AG04450 (cell line): ENCODE measurements at regions not wholly inside any gene's neighbourhood (a gene's known extent, or its start where the extent isn't known, plus 50 kb on each side); places are given as distances from the start of the nearest gene placed in this dataset.

Source experiments
- CTCF ChIA-PET: fragments of 300-600, 350-600 bp; formaldehyde crosslinking; extraction: SDS; loops from one replicate; lab custom pipeline; 2022; ENCODE audit warnings: antibody characterized with exemption, inconsistent platforms; lab: Charles Lee
- POLR2A ChIA-PET: fragments of 350-600 bp; formaldehyde crosslinking; extraction: SDS; loops from one replicate; lab custom pipeline; 2021; ENCODE audit warnings: antibody characterized with exemption, inconsistent platforms; lab: Yijun Ruan, JAX
- DNase-seq: peaks from one replicate; pipeline ENCODE4 v3.0.0-alpha.2; 2011; ENCODE audit warnings: low read depth, low spot score
- H3K27ac ChIP-seq: one replicate; pipeline ENCODE4 v1.5.1; 2012; ENCODE audit warnings: low read depth, low read length, control low read depth
- H3K27me3 ChIP-seq: one replicate; pipeline ENCODE4 v1.6.0; 2012; ENCODE audit warnings: low read length; ENCODE audit not compliant: control insufficient read depth, insufficient read depth
- H3K4me3 ChIP-seq: 2 replicates; pipeline ENCODE4 v1.5.1; 2011; ENCODE audit warnings: mild to moderate bottlenecking, low read depth, low read length, control low read depth
- H3K9me3 ChIP-seq: 2 replicates; pipeline ENCODE4 v1.5.1; 2012; ENCODE audit warnings: low read length; ENCODE audit not compliant: control insufficient read depth, insufficient read depth
- CTCF ChIP-seq: IDR thresholded peaks from 2 replicates; pipeline ENCODE4 v1.5.1; 2011; ENCODE audit warnings: low read depth, low read length, control low read depth, inconsistent platforms

GRCh38 chr3:71991681-71992080 lies 206.7 kb upstream of the PROK2 start:
- Histone ChIP-seq H3K4me3 (no peak overlapping the region), H3K27ac (no peak overlapping the region), H3K27me3 (no peaks in the 10 kb centered on the region), H3K9me3 (no peaks in the 10 kb centered on the region)
- no peak for DNase-seq
- CTCF ChIA-PET: interaction anchor here (0.6 kb wide), 1 partner anchor 1089 kb away, joined by 4 read pairs; no protein-coding TSS in a partner anchor
- no peak for TF ChIP-seq CTCF
- POLR2A ChIA-PET: no interaction called here

- no peak overlapping the region for H3K4me3 ChIP-seq
- TF ChIP-seq CTCF: no peak
- ChIA-PET POLR2A (no interaction called here), CTCF (no interaction called here)
- H3K27ac ChIP-seq: no peak overlapping the region
- no peaks in the 10 kb centered on the region for H3K9me3 ChIP-seq
- H3K27me3 ChIP-seq: no peaks in the 10 kb centered on the region
- no peak for DNase-seq
Measured at GRCh38 chr3:71991046-71991445, 206.1 kb upstream of the PROK2 start.

GRCh38 chr3:71990545-71990944 lies 205.6 kb upstream of the PROK2 start:
- no peaks in the 10 kb centered on the region for H3K27me3 ChIP-seq
- POLR2A ChIA-PET: no interaction called here
- CTCF ChIA-PET: no interaction called here
- no peak for TF ChIP-seq CTCF
- H3K4me3 ChIP-seq: no peak overlapping the region
- H3K27ac ChIP-seq: no peak overlapping the region
- no peaks in the 10 kb centered on the region for H3K9me3 ChIP-seq
- DNase-seq: no peak

- no peaks in the 10 kb centered on the region for H3K9me3 ChIP-seq
- DNase-seq: no peak
- H3K4me3 ChIP-seq: no peak overlapping the region
- CTCF ChIA-PET: interaction anchor here (1.3 kb wide), 1 partner anchor 830 kb away, joined by 4 read pairs; no protein-coding TSS in a partner anchor
- H3K27me3 ChIP-seq: no peaks in the 10 kb centered on the region
- POLR2A ChIA-PET: no interaction called here
- no peak for TF ChIP-seq CTCF
- H3K27ac ChIP-seq: no peak overlapping the region
Measured at GRCh38 chr3:71989165-71989564, 204.2 kb upstream of the PROK2 start.

GRCh38 chr3:71987828-71988227 lies 202.9 kb upstream of the PROK2 start:
- Histone ChIP-seq H3K27ac (no peak overlapping the region), H3K27me3 (no peaks in the 10 kb centered on the region), H3K9me3 (no peaks in the 10 kb centered on the region), H3K4me3 (no peak overlapping the region)
- DNase-seq: no peak
- no peak for TF ChIP-seq CTCF
- CTCF ChIA-PET: interaction anchor here (1.3 to 1.7 kb wide), 2 partner anchors 831 to 834 kb away, joined by 4 to 5 read pairs; no protein-coding TSS in a partner anchor
- POLR2A ChIA-PET: no interaction called here
